Cardiac fibroblast (primary cell): ENCODE measurements at regions not wholly inside any gene's neighbourhood (a gene's known extent, or its start where the extent isn't known, plus 50 kb on each side); places are given as distances from the start of the nearest gene placed in this dataset.

Experiments used
- DNase-seq, 2 donors: peaks; one replicate each; pipeline versions ENCODE4 v3.0.0 to v3.0.0-alpha.2; 2010; ENCODE audit warnings: low read depth in 2 of 2
- H3K4me3 ChIP-seq, 2 donors: replicated peaks in 1 of 2; 1 replicate in 1 of 2; 2 replicates in 1 of 2; pipeline ENCODE4 v1.5.1; 2011; ENCODE audit warnings: low read depth in 2 of 2, low read length in 2 of 2, mild to moderate bottlenecking in 2 of 2, moderate library complexity in 1 of 2
- CTCF ChIP-seq: IDR thresholded peaks from one replicate; pipeline ENCODE4 v1.5.1; 2011; ENCODE audit warnings: low read depth, mild to moderate bottlenecking, low read length, inconsistent platforms

- no peak for TF ChIP-seq CTCF
- no peak overlapping the region for H3K4me3 ChIP-seq
- peak in 1 of 2 donors; percentile 34 for DNase-seq
These were observed 265.2 kb downstream of the QKI start for GRCh38 chr6:163679753-163680152.

- no peak overlapping the region for H3K4me3 ChIP-seq
- DNase-seq = no peak
- no peak for TF ChIP-seq CTCF
These were observed 264.6 kb downstream of the QKI start for GRCh38 chr6:163679012-163679660.

GRCh38 chr6:163675611-163676010 is 261.1 kb downstream of the QKI start:
- DNase-seq = no peak

GRCh38 chr6:163672710-163673109 is 258.2 kb downstream of the QKI start:
- DNase-seq = no peak
- no peak overlapping the region for H3K4me3 ChIP-seq
- no peak for TF ChIP-seq CTCF

More at GRCh38 chr6:163675611-163676010, 261.1 kb downstream of the QKI start:
- TF ChIP-seq CTCF = no peak
- no peak overlapping the region for H3K4me3 ChIP-seq

GRCh38 chr6:163671791-163672190 is 257.3 kb downstream of the QKI start:
- TF ChIP-seq CTCF = no peak
- no peak overlapping the region for H3K4me3 ChIP-seq
- DNase-seq = no peak

GRCh38 chr6:163671355-163671754 is 256.8 kb downstream of the QKI start:
- DNase-seq = no peak
- no peak for TF ChIP-seq CTCF
- no peak overlapping the region for H3K4me3 ChIP-seq

GRCh38 chr6:163670336-163670735 is 255.8 kb downstream of the QKI start:
- H3K4me3 ChIP-seq = no peak overlapping the region
- no peak for TF ChIP-seq CTCF
- DNase-seq = no peak
